A549 (cell line): ENCODE measurements at regions not wholly inside any gene's neighbourhood (a gene's known extent, or its start where the extent isn't known, plus 50 kb on each side); places are given as distances from the start of the nearest gene placed in this dataset.

Experiments used
- CBX8 ChIP-seq: fragments of 200-600 bp; sonication (generic); IDR thresholded peaks from 2 replicates; pipeline ENCODE4 v1.6.1; 2016
- POLR2A ChIP-seq: IDR thresholded peaks from 2 replicates; pipeline ENCODE4 v1.6.1; 2012; ENCODE audit warnings: mild to moderate bottlenecking, low read length
- RAD21 ChIP-seq, 2 experiments: fragments of >200 bp in 1 of 2; sonication (Bioruptor Twin) in 1 of 2; formaldehyde crosslinking in 1 of 2; IDR thresholded peaks in 1 of 2; conservative IDR thresholded peaks in 1 of 2; 2 replicates in 1 of 2; 3 replicates in 1 of 2; pipeline ENCODE4 v1.6.1; 2012 to 2018; ENCODE audit warnings: inconsistent platforms in 1 of 2

- TF ChIP-seq POLR2A (no peak), CBX8 (no peak), RAD21 (conservative IDR thresholded peaks at IDR 0.05 in 1 of 2, IDR thresholded peaks at IDR 0.05 in 1 of 2) (peak; percentile 79 to 86)
Observed at GRCh38 chr9:14400658-14400995, 86.7 kb upstream of the NFIB start.
